ENCODE measurements at regions not wholly inside any gene's neighbourhood (a gene's known extent, or its start where the extent isn't known, plus 50 kb on each side); places are given as distances from the start of the nearest gene placed in this dataset.

DNA sequence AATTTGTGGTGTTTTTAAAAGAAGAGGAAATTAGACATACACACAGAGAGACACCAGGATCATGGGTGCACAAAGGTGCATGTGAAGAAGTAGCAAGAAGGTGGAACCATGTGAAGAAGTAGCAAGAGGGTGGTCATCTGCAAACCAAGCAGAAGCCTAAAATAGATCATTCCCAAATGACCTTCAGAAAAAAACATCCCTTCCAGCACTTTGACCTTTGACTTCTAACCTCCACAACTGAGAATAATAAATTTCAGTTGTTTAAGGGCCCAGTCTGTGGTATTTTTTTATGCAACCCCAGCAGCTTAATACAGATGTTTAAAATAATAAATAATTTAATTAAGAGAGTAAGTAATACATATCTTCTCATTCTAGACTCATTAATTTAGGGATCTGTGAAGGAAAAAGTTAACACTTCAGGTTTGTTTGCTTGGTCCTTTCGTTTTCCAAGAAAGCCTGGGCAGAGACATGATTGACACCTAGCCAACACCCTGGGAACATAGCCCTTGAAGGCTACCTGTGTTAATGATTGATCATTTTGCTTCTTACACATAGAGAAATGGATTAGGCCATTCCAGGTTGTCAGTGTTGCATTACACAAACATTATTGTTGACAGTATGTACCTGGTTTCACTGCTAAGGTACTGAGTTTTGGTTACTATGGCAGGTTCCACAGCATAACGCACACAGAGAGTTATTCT, 1331.2 kb upstream of the GBE1 start:
- TF ChIP-seq EZH2 (IDR thresholded peaks at IDR 0.05; ENCODE audit: insufficient read depth, poor library complexity, severe bottlenecking) (no peak), EZH2phosphoT487 (IDR thresholded peaks at IDR 0.05; ENCODE audit: insufficient read depth, low read depth) (no peak)
